AG10803 (cell line): ENCODE measurements at regions not wholly inside any gene's neighbourhood (a gene's known extent, or its start where the extent isn't known, plus 50 kb on each side); places are given as distances from the start of the nearest gene placed in this dataset.

Source experiments
- DNase-seq: peaks from one replicate; pipeline ENCODE4 v3.0.0; 2010; ENCODE audit warnings: low read depth
- H3K4me3 ChIP-seq: 2 replicates; pipeline ENCODE4 v1.5.1; 2011; ENCODE audit warnings: mild to moderate bottlenecking, low read length, control low read depth
- TF ChIP-seq, protein P1 (sequence below): conservative IDR thresholded peaks from 2 replicates; pipeline ENCODE4 v1.5.1; 2011; ENCODE audit warnings: mild to moderate bottlenecking, low read length, control low read depth, inconsistent platforms

DNA sequence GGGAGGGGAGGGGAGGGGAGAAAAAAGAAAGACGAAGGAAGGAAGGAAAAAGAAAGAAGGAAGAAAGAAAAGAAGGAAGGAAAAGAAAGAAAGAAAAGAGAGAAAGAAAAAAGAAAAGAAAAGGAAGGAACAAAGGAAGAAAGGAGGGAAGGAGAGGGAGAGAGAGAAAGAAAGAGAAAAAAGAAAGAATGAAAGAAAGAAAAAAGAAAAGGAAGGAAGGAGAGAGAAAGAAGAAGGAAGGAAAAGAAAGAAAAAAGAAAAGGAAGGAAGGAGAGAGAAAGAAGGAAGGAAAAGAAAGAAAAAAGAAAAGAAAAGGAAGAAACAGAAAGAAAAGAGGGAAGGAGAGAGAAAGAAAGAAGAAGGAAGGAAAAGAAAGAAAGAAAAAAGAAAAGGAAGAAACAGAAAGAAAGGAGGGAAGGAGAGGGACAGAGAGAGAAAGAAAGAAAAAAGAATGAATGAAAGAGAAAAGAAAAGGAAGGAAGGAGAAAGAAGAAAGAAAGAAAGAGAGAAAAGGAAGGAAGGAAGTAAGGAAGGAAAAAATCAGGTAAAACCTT is 225.3 kb downstream of the TPBG start:
- DNase-seq, result no peak
- H3K4me3 ChIP-seq, result no peak overlapping the region
- TF ChIP-seq, protein P1, sequence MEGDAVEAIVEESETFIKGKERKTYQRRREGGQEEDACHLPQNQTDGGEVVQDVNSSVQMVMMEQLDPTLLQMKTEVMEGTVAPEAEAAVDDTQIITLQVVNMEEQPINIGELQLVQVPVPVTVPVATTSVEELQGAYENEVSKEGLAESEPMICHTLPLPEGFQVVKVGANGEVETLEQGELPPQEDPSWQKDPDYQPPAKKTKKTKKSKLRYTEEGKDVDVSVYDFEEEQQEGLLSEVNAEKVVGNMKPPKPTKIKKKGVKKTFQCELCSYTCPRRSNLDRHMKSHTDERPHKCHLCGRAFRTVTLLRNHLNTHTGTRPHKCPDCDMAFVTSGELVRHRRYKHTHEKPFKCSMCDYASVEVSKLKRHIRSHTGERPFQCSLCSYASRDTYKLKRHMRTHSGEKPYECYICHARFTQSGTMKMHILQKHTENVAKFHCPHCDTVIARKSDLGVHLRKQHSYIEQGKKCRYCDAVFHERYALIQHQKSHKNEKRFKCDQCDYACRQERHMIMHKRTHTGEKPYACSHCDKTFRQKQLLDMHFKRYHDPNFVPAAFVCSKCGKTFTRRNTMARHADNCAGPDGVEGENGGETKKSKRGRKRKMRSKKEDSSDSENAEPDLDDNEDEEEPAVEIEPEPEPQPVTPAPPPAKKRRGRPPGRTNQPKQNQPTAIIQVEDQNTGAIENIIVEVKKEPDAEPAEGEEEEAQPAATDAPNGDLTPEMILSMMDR, result no peak

DNA sequence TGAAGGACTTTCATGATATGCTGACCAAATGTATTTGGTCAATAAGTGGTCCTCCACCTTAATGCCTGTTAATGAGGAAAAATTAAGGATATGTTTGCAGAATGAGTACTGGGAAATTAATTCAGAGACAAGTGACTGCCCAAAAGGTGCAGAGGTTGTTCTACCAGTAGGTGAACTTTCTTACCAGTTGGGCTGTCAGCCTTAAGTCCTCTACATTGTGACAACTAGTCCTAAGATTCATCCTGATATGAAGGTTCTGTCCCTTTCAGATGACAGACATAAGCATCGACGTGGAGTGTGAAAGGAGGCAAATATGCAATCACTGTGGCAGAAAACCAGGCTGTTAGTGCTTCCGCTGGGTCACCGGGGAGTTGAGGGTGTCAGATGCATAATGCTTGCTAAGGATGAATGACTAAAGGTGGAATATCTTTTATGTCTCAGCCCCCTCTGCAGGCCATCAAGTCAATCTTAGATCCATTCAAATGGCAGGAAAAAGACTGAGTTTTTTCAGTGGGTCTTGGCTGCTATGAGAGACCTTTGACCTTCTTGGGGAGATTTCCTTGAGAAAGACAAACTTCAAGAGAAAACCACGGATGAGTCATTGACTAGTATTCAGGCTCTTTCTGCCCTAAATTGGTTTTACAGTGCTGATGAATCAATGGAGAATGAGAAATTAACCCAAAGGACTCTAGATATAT is 226.0 kb downstream of the TPBG start:
- peak; percentile 49 for DNase-seq
- TF ChIP-seq, protein P1, result peak; percentile 30
- no peak overlapping the region for H3K4me3 ChIP-seq

DNA sequence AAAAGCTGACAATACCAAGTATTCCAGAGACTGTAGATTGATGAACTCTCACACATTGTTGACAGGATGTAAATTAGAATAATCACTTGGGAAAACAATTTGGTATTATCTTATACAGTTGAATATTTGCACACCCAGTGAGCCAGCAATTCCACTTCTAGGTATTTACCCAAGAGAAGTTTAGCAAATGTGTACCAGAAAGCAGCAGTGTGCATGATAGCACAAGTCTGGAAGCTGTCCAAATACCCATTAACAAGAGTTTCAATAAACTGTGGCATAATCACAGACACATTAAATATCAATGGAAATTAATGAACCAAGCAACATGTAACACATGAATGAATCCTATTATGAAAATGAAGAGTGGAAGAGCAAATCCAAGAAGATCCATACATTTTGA is 233.6 kb downstream of the TPBG start:
- DNase-seq, result no peak

DNA sequence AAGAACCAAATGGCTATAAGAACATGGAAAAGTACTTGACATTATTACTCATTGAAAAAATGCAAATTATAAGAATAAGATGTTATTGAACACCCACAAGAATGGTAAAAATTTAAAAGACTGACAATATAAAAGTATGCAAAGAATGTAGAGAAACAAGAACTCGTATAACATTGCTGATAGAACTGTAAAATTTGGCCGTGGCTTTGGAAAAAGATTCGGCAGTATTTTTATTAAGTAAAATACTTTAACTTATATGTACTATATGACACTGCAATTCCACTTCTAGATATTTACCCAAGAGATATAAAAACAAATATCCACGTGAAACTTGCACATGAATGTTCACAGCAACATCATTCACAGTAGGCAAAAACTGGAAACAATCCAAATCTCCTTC is 239.2 kb downstream of the TPBG start:
- no peak for DNase-seq
- TF ChIP-seq, protein P1, result no peak
- H3K4me3 ChIP-seq, result no peak overlapping the region

More for the DNA sequence above, 233.6 kb downstream of the TPBG start:
- TF ChIP-seq, protein P1, result no peak
- no peak overlapping the region for H3K4me3 ChIP-seq

DNA sequence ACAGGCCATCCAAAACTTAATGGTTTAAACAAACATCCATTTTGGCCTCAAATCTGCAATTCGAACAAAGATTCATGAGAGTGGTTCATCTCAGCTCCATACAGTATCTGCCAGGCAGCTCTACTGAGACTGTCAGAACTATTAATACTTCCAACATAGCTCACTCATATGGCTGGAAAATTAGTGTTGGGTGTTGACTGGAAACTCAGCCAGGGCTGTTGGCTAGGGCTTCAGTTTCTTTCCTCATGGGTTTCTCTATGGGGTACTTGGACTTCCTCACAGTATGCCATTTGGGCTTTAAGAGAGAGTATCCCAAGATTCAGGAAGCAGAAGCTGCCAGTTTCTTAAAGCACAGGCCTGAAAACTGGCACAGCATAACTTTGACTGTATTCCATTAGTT is 240.3 kb downstream of the TPBG start:
- TF ChIP-seq, protein P1, result no peak

DNA sequence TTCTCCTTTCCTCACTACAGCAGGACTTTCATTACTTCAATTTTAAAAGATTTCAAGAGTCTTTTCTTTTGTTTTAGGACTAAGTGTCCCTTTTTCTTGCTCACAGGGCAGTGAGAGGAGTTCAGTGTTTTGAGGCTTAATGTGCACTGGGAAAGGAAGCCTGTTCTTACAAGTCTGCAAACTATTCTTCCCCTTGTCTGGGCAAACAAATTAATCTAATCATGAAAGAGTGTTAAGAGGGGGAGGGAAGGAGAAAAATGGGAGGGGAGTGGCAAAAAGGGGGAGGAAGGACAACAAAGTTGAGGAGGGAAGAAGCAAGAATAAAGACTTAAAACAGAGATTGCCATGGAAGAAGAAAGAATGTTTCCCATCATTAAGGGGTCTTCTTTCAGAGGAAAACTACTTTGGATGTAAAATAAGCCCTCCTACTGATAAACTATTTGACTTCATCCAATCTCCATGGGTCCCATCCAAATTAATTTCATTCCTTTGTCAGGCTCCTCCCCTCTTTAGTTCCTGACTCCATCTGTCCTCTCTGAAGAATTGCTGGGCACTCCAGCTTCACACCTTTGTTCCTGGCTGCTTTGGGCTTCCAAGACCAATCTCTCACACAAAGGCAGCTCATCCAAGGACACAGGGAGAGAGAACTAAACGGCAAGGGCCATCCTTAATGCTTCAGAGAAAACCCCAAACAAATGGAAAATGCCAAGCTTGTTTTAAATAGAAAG is 244.5 kb downstream of the TPBG start:
- no peak for DNase-seq
- no peak overlapping the region for H3K4me3 ChIP-seq
- TF ChIP-seq, protein P1, result no peak

More for the DNA sequence above, 240.3 kb downstream of the TPBG start:
- no peak for DNase-seq
- no peak overlapping the region for H3K4me3 ChIP-seq
